Activated CD8-positive, alpha-beta T cell treated with anti-CD3 and anti-CD28 coated beads, Interleukin-2, amount 10 ng/mL, durations not matched to agents 7 days and 5 days (primary cell): ENCODE measurements at regions not wholly inside any gene's neighbourhood (a gene's known extent, or its start where the extent isn't known, plus 50 kb on each side); places are given as distances from the start of the nearest gene placed in this dataset.

Experiments
- ATAC-seq: fragments of 150-1000 bp; cut with Tn5 transposase; one replicate; pipeline ENCODE4 v1.10.0; 2021; ENCODE audit warnings: moderate library complexity
- CTCF ChIA-PET: fragments of 350-600 bp; sonication (Branson Sonifier 250); formaldehyde crosslinking; loops from one replicate; lab custom pipeline; 2021; ENCODE audit warnings: antibody characterized with exemption; lab: Charles Lee
- POLR2A ChIA-PET: fragments of 350-600 bp; sonication (Branson Sonifier 250); formaldehyde crosslinking; loops from one replicate; lab custom pipeline; 2021; ENCODE audit warnings: antibody characterized with exemption; lab: Charles Lee
- DNase-seq: peaks from one replicate; pipeline ENCODE4 v3.0.0-alpha.2; 2020
- H3K27ac Mint-ChIP-seq: one replicate; pipeline ENCODE4 v1.8.0; 2021; ENCODE audit warnings: mild to moderate bottlenecking, mixed read lengths
- H3K27me3 Mint-ChIP-seq: one replicate; pipeline ENCODE4 v1.8.0; 2021; ENCODE audit warnings: low read depth, mixed read lengths
- H3K36me3 Mint-ChIP-seq: one replicate; pipeline ENCODE4 v1.8.0; 2021; ENCODE audit warnings: low read depth, mixed read lengths
- H3K4me1 Mint-ChIP-seq: one replicate; pipeline ENCODE4 v1.8.0; 2021; ENCODE audit warnings: low read depth, mixed read lengths
- H3K4me3 Mint-ChIP-seq: one replicate; pipeline ENCODE4 v1.8.0; 2021; ENCODE audit warnings: mild to moderate bottlenecking, mixed read lengths
- H3K9me3 Mint-ChIP-seq: one replicate; pipeline ENCODE4 v1.8.0; 2022; ENCODE audit warnings: mixed read lengths; ENCODE audit not compliant: insufficient read depth

- CTCF ChIA-PET: no interaction called here
- Mint-ChIP-seq H3K27me3 (peaks cover 2% of the 10 kb centered on the region), H3K27ac (no peak overlapping the region), H3K36me3 (no peaks in the 10 kb centered on the region), H3K9me3 (no peaks in the 10 kb centered on the region), H3K4me3 (no peak overlapping the region), H3K4me1 (peaks cover 2% of the 10 kb centered on the region)
- DNase-seq (no peak), ATAC-seq (no peak)
- POLR2A ChIA-PET: no interaction called here
These were observed 122.3 kb upstream of the CPM start for GRCh38 chr12:69055280-69055679.

GRCh38 chr12:69055706-69056105 is 122.7 kb upstream of the CPM start:
- Mint-ChIP-seq H3K9me3 (no peaks in the 10 kb centered on the region), H3K27me3 (peaks cover 2% of the 10 kb centered on the region), H3K4me3 (no peak overlapping the region), H3K4me1 (peaks cover 2% of the 10 kb centered on the region), H3K36me3 (no peaks in the 10 kb centered on the region), H3K27ac (no peak overlapping the region)
- ChIA-PET CTCF (no interaction called here), POLR2A (no interaction called here)
- DNase-seq (no peak), ATAC-seq (no peak)

GRCh38 chr12:69056743-69057515 is 124.0 kb upstream of the CPM start:
- no peak overlapping the region for H3K4me3 Mint-ChIP-seq
- no peaks in the 10 kb centered on the region for H3K9me3 Mint-ChIP-seq
- no peak overlapping the region for H3K27ac Mint-ChIP-seq
- no peaks in the 10 kb centered on the region for H3K27me3 Mint-ChIP-seq
- ChIA-PET CTCF (interaction anchor here (1.0 kb wide), 1 partner anchor 13 kb away, joined by 4 read pairs; no protein-coding TSS in a partner anchor), POLR2A (no interaction called here)
- no peaks in the 10 kb centered on the region for H3K36me3 Mint-ChIP-seq
- peaks cover 2% of the 10 kb centered on the region for H3K4me1 Mint-ChIP-seq
- no peak for DNase-seq
- no peak for ATAC-seq

- DNase-seq: no peak
- peaks cover 2% of the 10 kb centered on the region for H3K4me1 Mint-ChIP-seq
- POLR2A ChIA-PET: no interaction called here
- H3K36me3 Mint-ChIP-seq: no peaks in the 10 kb centered on the region
- ATAC-seq: no peak
- CTCF ChIA-PET: no interaction called here
- no peak overlapping the region for H3K4me3 Mint-ChIP-seq
- H3K27me3 Mint-ChIP-seq: no peaks in the 10 kb centered on the region
- H3K9me3 Mint-ChIP-seq: no peaks in the 10 kb centered on the region
- no peak overlapping the region for H3K27ac Mint-ChIP-seq
These were observed 124.8 kb upstream of the CPM start for GRCh38 chr12:69057742-69058141.

GRCh38 chr12:69059465-69060457 is 126.8 kb upstream of the CPM start:
- ChIA-PET POLR2A (no interaction called here), CTCF (interaction anchor here (1.0 kb wide), 2 partner anchors 10 kb away, joined by 3 to 5 read pairs; no protein-coding TSS in a partner anchor)
- no peaks in the 10 kb centered on the region for H3K27me3 Mint-ChIP-seq
- peaks cover 2% of the 10 kb centered on the region for H3K4me1 Mint-ChIP-seq
- no peak overlapping the region for H3K27ac Mint-ChIP-seq
- ATAC-seq (no peak), DNase-seq (no peak)
- no peak overlapping the region for H3K4me3 Mint-ChIP-seq
- no peaks in the 10 kb centered on the region for H3K36me3 Mint-ChIP-seq
- H3K9me3 Mint-ChIP-seq: no peaks in the 10 kb centered on the region

GRCh38 chr12:69061574-69061973 is 128.6 kb upstream of the CPM start:
- no peaks in the 10 kb centered on the region for H3K36me3 Mint-ChIP-seq
- DNase-seq (no peak), ATAC-seq (no peak)
- ChIA-PET CTCF (interaction anchor here (0.9 kb wide), 1 partner anchor 9 kb away, joined by 3 read pairs; no protein-coding TSS in a partner anchor), POLR2A (no interaction called here)
- H3K9me3 Mint-ChIP-seq: no peaks in the 10 kb centered on the region
- peaks cover 2% of the 10 kb centered on the region for H3K4me1 Mint-ChIP-seq
- H3K4me3 Mint-ChIP-seq: no peak overlapping the region
- no peak overlapping the region for H3K27ac Mint-ChIP-seq
- no peaks in the 10 kb centered on the region for H3K27me3 Mint-ChIP-seq

GRCh38 chr12:69062621-69063237 is 129.8 kb upstream of the CPM start:
- no peaks in the 10 kb centered on the region for H3K9me3 Mint-ChIP-seq
- no peaks in the 10 kb centered on the region for H3K27me3 Mint-ChIP-seq
- no peak overlapping the region for H3K27ac Mint-ChIP-seq
- CTCF ChIA-PET: no interaction called here
- POLR2A ChIA-PET: no interaction called here
- peaks cover 2% of the 10 kb centered on the region for H3K4me1 Mint-ChIP-seq
- no peak overlapping the region for H3K4me3 Mint-ChIP-seq
- no peak for ATAC-seq
- DNase-seq: no peak
- H3K36me3 Mint-ChIP-seq: no peaks in the 10 kb centered on the region

GRCh38 chr12:69064734-69065443 is 131.9 kb upstream of the CPM start:
- Mint-ChIP-seq H3K4me3 (no peak overlapping the region), H3K9me3 (no peaks in the 10 kb centered on the region), H3K36me3 (no peaks in the 10 kb centered on the region), H3K27me3 (no peaks in the 10 kb centered on the region), H3K4me1 (no peaks in the 10 kb centered on the region), H3K27ac (no peak overlapping the region)
- no peak for ATAC-seq
- DNase-seq: no peak
- ChIA-PET POLR2A (no interaction called here), CTCF (interaction anchor here (1.0 to 1.6 kb wide), 2 partner anchors 10 to 89 kb away, joined by 3 read pairs; no protein-coding TSS in a partner anchor)

- ChIA-PET POLR2A (no interaction called here), CTCF (interaction anchor here (1.0 to 1.3 kb wide), 3 partner anchors 88 to 222 kb away, joined by 3 read pairs; no protein-coding TSS in a partner anchor)
- no peaks in the 10 kb centered on the region for H3K4me1 Mint-ChIP-seq
- H3K36me3 Mint-ChIP-seq: no peaks in the 10 kb centered on the region
- H3K27me3 Mint-ChIP-seq: no peaks in the 10 kb centered on the region
- H3K4me3 Mint-ChIP-seq: no peak overlapping the region
- ATAC-seq: no peak
- no peaks in the 10 kb centered on the region for H3K9me3 Mint-ChIP-seq
- DNase-seq: no peak
- H3K27ac Mint-ChIP-seq: no peak overlapping the region
These were observed 132.8 kb upstream of the CPM start for GRCh38 chr12:69065775-69066174.

- ATAC-seq: no peak
- no peaks in the 10 kb centered on the region for H3K9me3 Mint-ChIP-seq
- H3K4me3 Mint-ChIP-seq: no peak overlapping the region
- DNase-seq: no peak
- no peaks in the 10 kb centered on the region for H3K27me3 Mint-ChIP-seq
- no peaks in the 10 kb centered on the region for H3K36me3 Mint-ChIP-seq
- ChIA-PET POLR2A (no interaction called here), CTCF (interaction anchor here (1.3 kb wide), 2 partner anchors 200 to 223 kb away, joined by 3 read pairs; no protein-coding TSS in a partner anchor)
- no peaks in the 10 kb centered on the region for H3K4me1 Mint-ChIP-seq
- H3K27ac Mint-ChIP-seq: no peak overlapping the region
These were observed 133.8 kb upstream of the CPM start for GRCh38 chr12:69066492-69067373.
